Astrocyte (in vitro differentiated cells and primary cell): ENCODE measurements at regions not wholly inside any gene's neighbourhood (a gene's known extent, or its start where the extent isn't known, plus 50 kb on each side); places are given as distances from the start of the nearest gene placed in this dataset.

Source experiments
- DNase-seq: peaks from one replicate; pipeline ENCODE4 v3.0.0-alpha.2; 2010; ENCODE audit warnings: low read depth
- FAIRE-seq: peaks from 2 replicates; lab custom pipeline; 2011; peaks lifted over from hg19 to GRCh38; lab: Jason Lieb, UNC
- H2AFZ ChIP-seq: 2 replicates; pipeline ENCODE4 v1.6.0; 2012; ENCODE audit warnings: low read depth, low read length, inconsistent platforms
- H3K27ac ChIP-seq: 2 replicates; pipeline ENCODE4 v1.5.1; 2011; ENCODE audit warnings: low read depth, low read length, inconsistent platforms
- H3K27me3 ChIP-seq: 2 replicates; pipeline ENCODE4 v1.6.0; 2011; ENCODE audit warnings: low read length, inconsistent platforms; ENCODE audit not compliant: insufficient read depth
- H3K36me3 ChIP-seq: 2 replicates; pipeline ENCODE4 v1.5.1; 2011; ENCODE audit warnings: low read length, inconsistent platforms; ENCODE audit not compliant: insufficient read depth
- H3K4me1 ChIP-seq: 2 replicates; pipeline ENCODE4 v1.5.1; 2011; ENCODE audit warnings: low read length, inconsistent platforms; ENCODE audit not compliant: insufficient read depth
- H3K4me2 ChIP-seq: 2 replicates; pipeline ENCODE4 v1.6.0; 2012; ENCODE audit warnings: low read length, inconsistent platforms
- H3K4me3 ChIP-seq: 2 replicates; pipeline ENCODE4 v1.5.1; 2011; ENCODE audit warnings: low read depth, mild to moderate bottlenecking, low read length, inconsistent platforms; ENCODE audit not compliant: insufficient read depth
- H3K79me2 ChIP-seq: 2 replicates; pipeline ENCODE4 v1.6.0; 2012; ENCODE audit warnings: mild to moderate bottlenecking, low read length, inconsistent platforms; ENCODE audit not compliant: insufficient read depth
- H3K9ac ChIP-seq: 2 replicates; pipeline ENCODE4 v1.6.0; 2012; ENCODE audit warnings: mild to moderate bottlenecking, low read length, inconsistent platforms
- H3K9me3 ChIP-seq: 2 replicates; pipeline ENCODE4 v1.5.1; 2012; ENCODE audit warnings: low read depth, mild to moderate bottlenecking, low read length, inconsistent platforms; ENCODE audit not compliant: insufficient read depth
- H4K20me1 ChIP-seq: 2 replicates; pipeline ENCODE4 v1.6.0; 2012; ENCODE audit warnings: low read length, inconsistent platforms; ENCODE audit not compliant: insufficient read depth
- H3K27ac Mint-ChIP-seq: one replicate; pipeline ENCODE4 v1.8.0; 2021; ENCODE audit warnings: mild to moderate bottlenecking, mixed read lengths; ENCODE audit not compliant: unreplicated experiment
- H3K27me3 Mint-ChIP-seq: one replicate; pipeline ENCODE4 v1.8.0; 2021; ENCODE audit warnings: low read depth, mixed read lengths; ENCODE audit not compliant: unreplicated experiment
- H3K36me3 Mint-ChIP-seq: one replicate; pipeline ENCODE4 v1.8.0; 2021; ENCODE audit warnings: low read depth, mixed read lengths; ENCODE audit not compliant: unreplicated experiment
- H3K4me1 Mint-ChIP-seq: one replicate; pipeline ENCODE4 v1.8.0; 2021; ENCODE audit warnings: low read depth, mixed read lengths; ENCODE audit not compliant: unreplicated experiment
- H3K4me3 Mint-ChIP-seq: one replicate; pipeline ENCODE4 v1.8.0; 2021; ENCODE audit warnings: mild to moderate bottlenecking, moderate library complexity, mixed read lengths; ENCODE audit not compliant: unreplicated experiment
- H3K9me3 Mint-ChIP-seq: one replicate; pipeline ENCODE4 v1.8.0; 2021; ENCODE audit warnings: mild to moderate bottlenecking, mixed read lengths; ENCODE audit not compliant: unreplicated experiment
- CTCF ChIP-seq: IDR thresholded peaks from 2 replicates; pipeline ENCODE4 v1.5.1; 2011; ENCODE audit warnings: low read depth, mild to moderate bottlenecking, inconsistent platforms, low read length, moderate library complexity; ENCODE audit not compliant: insufficient read depth
- EZH2 ChIP-seq: IDR thresholded peaks from 2 replicates; pipeline ENCODE4 v1.6.1; 2012; ENCODE audit warnings: mild to moderate bottlenecking, low read length, inconsistent platforms; ENCODE audit not compliant: insufficient read depth

- Histone ChIP-seq H3K4me2 (no peak overlapping the region), H3K9ac (no peak overlapping the region), H4K20me1 (no peaks in the 10 kb centered on the region), H3K27ac (no peak overlapping the region), H3K4me3 (no peak overlapping the region), H3K27me3 (peaks cover 21% of the 10 kb centered on the region), H2AFZ (no peak overlapping the region), H3K9me3 (no peaks in the 10 kb centered on the region), H3K36me3 (no peaks in the 10 kb centered on the region), H3K4me1 (no peaks in the 10 kb centered on the region), H3K79me2 (no peaks in the 10 kb centered on the region)
- Mint-ChIP-seq H3K36me3 (peaks cover 5% of the 10 kb centered on the region), H3K4me3 (no peak overlapping the region), H3K27me3 (peaks cover 24% of the 10 kb centered on the region), H3K9me3 (peaks cover 1% of the 10 kb centered on the region), H3K4me1 (peaks cover 20% of the 10 kb centered on the region), H3K27ac (no peak overlapping the region)
- no peak for DNase-seq
- TF ChIP-seq CTCF (no peak), EZH2 (no peak)
- no peak for FAIRE-seq
These were observed 326.6 kb downstream of the RPS24 start for GRCh38 chr10:78360284-78360683.

GRCh38 chr10:78361031-78361430, 327.4 kb downstream of the RPS24 start:
- no peak overlapping the region for H2AFZ ChIP-seq
- H3K9ac ChIP-seq = no peak overlapping the region
- H3K36me3 ChIP-seq = no peaks in the 10 kb centered on the region
- no peaks in the 10 kb centered on the region for H4K20me1 ChIP-seq
- peaks cover 30% of the 10 kb centered on the region for H3K27me3 Mint-ChIP-seq
- no peak for TF ChIP-seq CTCF
- no peak for TF ChIP-seq EZH2
- no peak overlapping the region for H3K27ac Mint-ChIP-seq
- no peak overlapping the region for H3K27ac ChIP-seq
- no peaks in the 10 kb centered on the region for H3K9me3 ChIP-seq
- H3K4me2 ChIP-seq = no peak overlapping the region
- H3K79me2 ChIP-seq = no peaks in the 10 kb centered on the region
- DNase-seq (no peak), FAIRE-seq (no peak)
- no peak overlapping the region for H3K4me3 ChIP-seq
- H3K4me1 Mint-ChIP-seq = peaks cover 22% of the 10 kb centered on the region
- H3K36me3 Mint-ChIP-seq = peaks cover 5% of the 10 kb centered on the region
- peaks cover 26% of the 10 kb centered on the region for H3K27me3 ChIP-seq
- H3K4me3 Mint-ChIP-seq = no peak overlapping the region
- H3K4me1 ChIP-seq = no peaks in the 10 kb centered on the region
- H3K9me3 Mint-ChIP-seq = peaks cover 4% of the 10 kb centered on the region

DNA sequence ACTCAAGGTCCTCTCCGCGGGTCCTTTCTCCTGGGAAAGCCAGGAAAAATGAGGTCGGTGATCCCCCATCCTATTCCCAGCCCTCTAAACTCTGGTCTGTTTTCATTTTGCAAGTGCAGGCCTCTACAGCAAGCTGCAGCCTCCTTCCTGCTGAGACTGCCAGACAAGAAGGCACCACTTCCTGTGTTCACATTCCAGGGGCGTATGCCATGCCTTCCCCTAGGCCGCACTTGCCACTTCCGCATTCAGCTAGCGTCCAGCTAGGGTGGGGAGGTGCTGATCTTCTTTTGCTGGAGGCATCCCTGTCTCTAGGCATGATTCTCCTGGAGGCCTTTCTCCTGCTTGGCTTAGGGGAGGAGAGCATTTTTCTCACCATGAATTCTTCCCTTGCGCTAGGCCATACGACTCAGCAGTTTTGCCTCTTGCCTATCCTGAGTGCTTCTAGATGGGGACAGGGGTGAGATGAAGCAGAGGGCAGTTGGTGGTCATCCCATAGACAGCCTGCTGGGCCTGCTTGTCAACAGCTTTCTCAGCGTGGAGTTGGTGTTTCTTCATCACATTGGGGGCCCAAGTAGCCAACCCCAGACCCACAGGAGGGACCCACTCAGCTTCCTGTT, 328.9 kb downstream of the RPS24 start:
- H3K27me3 ChIP-seq = peaks cover 35% of the 10 kb centered on the region
- peak overlapping the region; percentile 66 for H3K27ac Mint-ChIP-seq

More for the DNA sequence above, 328.9 kb downstream of the RPS24 start:
- Mint-ChIP-seq H3K9me3 (peaks cover 4% of the 10 kb centered on the region), H3K36me3 (peaks cover 5% of the 10 kb centered on the region), H3K4me3 (peak overlapping the region; percentile 61), H3K4me1 (peaks cover 22% of the 10 kb centered on the region), H3K27me3 (peaks cover 43% of the 10 kb centered on the region)
- no peaks in the 10 kb centered on the region for H4K20me1 ChIP-seq
- FAIRE-seq = no peak
- H3K79me2 ChIP-seq = no peaks in the 10 kb centered on the region
- H3K4me1 ChIP-seq = no peaks in the 10 kb centered on the region
- DNase-seq = no peak
- no peak for TF ChIP-seq EZH2
- no peak for TF ChIP-seq CTCF
- peak overlapping the region; percentile 67 for H2AFZ ChIP-seq
- H3K9me3 ChIP-seq = no peaks in the 10 kb centered on the region
- no peaks in the 10 kb centered on the region for H3K36me3 ChIP-seq
- no peak overlapping the region for H3K27ac ChIP-seq
- no peak overlapping the region for H3K9ac ChIP-seq
- H3K4me2 ChIP-seq = no peak overlapping the region
- no peak overlapping the region for H3K4me3 ChIP-seq
